ENCODE measurements at regions not wholly inside any gene's neighbourhood (a gene's known extent, or its start where the extent isn't known, plus 50 kb on each side); places are given as distances from the start of the nearest gene placed in this dataset.

DNA sequence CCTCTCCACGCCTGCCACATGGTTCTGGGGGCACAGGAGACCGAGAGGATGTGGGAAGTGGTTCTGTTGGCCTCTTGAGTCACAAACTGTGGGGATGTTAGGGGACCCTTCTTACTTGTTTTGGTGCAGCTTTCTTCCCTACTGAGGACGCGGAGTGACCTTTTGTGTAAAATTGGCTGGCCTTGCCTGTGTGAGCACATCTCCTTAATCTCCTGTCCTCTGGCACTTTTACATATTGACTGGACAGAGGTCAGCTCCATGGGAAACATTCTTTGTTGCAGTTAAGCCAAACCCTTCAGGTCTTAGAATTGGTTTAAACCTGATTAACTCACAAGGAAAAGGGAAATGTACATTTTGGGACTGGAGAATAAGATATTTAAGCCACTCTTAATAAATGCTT, 51.2 kb upstream of the TENM4 start:
- TF ChIP-seq, protein P1, sequence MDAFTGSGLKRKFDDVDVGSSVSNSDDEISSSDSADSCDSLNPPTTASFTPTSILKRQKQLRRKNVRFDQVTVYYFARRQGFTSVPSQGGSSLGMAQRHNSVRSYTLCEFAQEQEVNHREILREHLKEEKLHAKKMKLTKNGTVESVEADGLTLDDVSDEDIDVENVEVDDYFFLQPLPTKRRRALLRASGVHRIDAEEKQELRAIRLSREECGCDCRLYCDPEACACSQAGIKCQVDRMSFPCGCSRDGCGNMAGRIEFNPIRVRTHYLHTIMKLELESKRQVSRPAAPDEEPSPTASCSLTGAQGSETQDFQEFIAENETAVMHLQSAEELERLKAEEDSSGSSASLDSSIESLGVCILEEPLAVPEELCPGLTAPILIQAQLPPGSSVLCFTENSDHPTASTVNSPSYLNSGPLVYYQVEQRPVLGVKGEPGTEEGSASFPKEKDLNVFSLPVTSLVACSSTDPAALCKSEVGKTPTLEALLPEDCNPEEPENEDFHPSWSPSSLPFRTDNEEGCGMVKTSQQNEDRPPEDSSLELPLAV (CRISPR knock-in tag; conservative IDR thresholded peaks at IDR 0.05; ENCODE audit: low read depth) = no peak
- TF ChIP-seq TRIM24 (CRISPR knock-in tag; IDR thresholded peaks at IDR 0.05) = no peak
